ENCODE measurements at regions not wholly inside any gene's neighbourhood (a gene's known extent, or its start where the extent isn't known, plus 50 kb on each side); places are given as distances from the start of the nearest gene placed in this dataset.

DNA sequence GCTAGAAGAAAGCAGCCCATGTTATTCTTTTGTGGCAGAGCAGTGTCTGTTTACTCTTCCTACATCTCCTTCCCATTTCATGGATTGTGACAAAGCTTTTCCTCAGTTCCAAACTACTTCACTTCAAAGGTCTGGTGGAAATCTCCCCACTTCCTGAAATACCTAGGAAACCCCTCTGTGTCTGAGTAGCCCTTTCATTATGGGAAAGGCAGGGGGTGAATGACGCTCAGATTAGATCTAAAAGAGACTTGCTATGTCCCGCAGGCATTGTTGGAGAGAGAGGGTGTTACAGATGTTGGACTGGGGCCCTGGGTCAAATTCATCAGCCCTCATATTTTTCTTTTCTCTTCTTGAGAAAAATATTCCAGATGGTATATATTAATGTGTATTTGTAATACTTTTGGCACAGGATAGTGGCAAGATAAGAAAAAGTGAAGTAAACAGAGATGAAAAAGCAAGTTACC lies 675.0 kb downstream of the IRS1 start:
- Histone ChIP-seq H3K9me2 (ENCODE audit: low read depth, low read length) (no peaks in the 10 kb centered on the region), H4K20me1 (ENCODE audit: insufficient read depth, low read length) (no peaks in the 10 kb centered on the region), H3F3A (ENCODE audit: insufficient read depth, low read length) (no peaks in the 10 kb centered on the region), H3K4me2 (ENCODE audit: low read length) (no peak overlapping the region), H3K27ac (ENCODE audit: low read depth, low read length, poor library complexity, severe bottlenecking) (no peak overlapping the region), H3K9ac (ENCODE audit: low read length) (no peak overlapping the region), H3K79me2 (ENCODE audit: insufficient read depth, low read length) (no peaks in the 10 kb centered on the region), H3K27me3 (ENCODE audit: insufficient read depth, low read length) (no peaks in the 10 kb centered on the region), H3K4me1 (ENCODE audit: insufficient read depth, low read length, severe bottlenecking) (no peaks in the 10 kb centered on the region), H3K4me3 (ENCODE audit: low read depth, low read length, poor library complexity, severe bottlenecking) (no peak overlapping the region), H3K9me3 (ENCODE audit: low read length) (no peaks in the 10 kb centered on the region), H3K36me3 (ENCODE audit: insufficient read depth, low read length) (no peaks in the 10 kb centered on the region), H2AFZ (ENCODE audit: low read length) (no peak overlapping the region)
- TF ChIP-seq CTCF (IDR thresholded peaks at IDR 0.05; ENCODE audit: low read length), result no peak

DNA sequence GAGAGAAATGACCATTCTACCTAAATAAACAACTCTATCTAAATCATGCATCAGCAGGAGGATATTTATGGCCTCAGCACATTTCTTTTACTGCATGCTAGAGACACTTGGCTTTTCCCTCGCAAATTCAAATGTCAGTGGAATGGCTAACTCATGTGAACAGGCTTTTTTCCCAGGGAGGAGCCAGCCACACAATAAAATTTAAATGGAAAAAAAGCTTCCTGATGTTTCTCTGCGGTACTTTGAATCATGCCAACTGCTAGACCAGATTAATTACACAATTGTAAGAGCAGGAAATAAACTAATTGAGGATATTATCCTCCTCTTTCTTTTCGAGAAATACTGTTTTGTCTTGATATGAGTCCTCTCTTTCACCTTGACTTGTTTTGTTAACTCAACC lies 676.3 kb downstream of the IRS1 start:
- no peak overlapping the region for H3K4me2 ChIP-seq (ENCODE audit: low read length)
- H3F3A ChIP-seq (ENCODE audit: insufficient read depth, low read length), result no peaks in the 10 kb centered on the region
- no peaks in the 10 kb centered on the region for H3K27me3 ChIP-seq (ENCODE audit: insufficient read depth, low read length)
- H3K36me3 ChIP-seq (ENCODE audit: insufficient read depth, low read length), result no peaks in the 10 kb centered on the region
- H3K4me1 ChIP-seq (ENCODE audit: insufficient read depth, low read length, severe bottlenecking), result no peaks in the 10 kb centered on the region
- H3K9me3 ChIP-seq (ENCODE audit: low read length), result no peaks in the 10 kb centered on the region
- no peak overlapping the region for H3K27ac ChIP-seq (ENCODE audit: low read depth, low read length, poor library complexity, severe bottlenecking)
- TF ChIP-seq CTCF (IDR thresholded peaks at IDR 0.05; ENCODE audit: low read length) (no peak), EZH2 (IDR thresholded peaks at IDR 0.05; ENCODE audit: borderline replicate concordance, low read length) (no peak)
- H4K20me1 ChIP-seq (ENCODE audit: insufficient read depth, low read length), result no peaks in the 10 kb centered on the region
- H2AFZ ChIP-seq (ENCODE audit: low read length), result no peak overlapping the region
- H3K79me2 ChIP-seq (ENCODE audit: insufficient read depth, low read length), result no peaks in the 10 kb centered on the region
- H3K9ac ChIP-seq (ENCODE audit: low read length), result no peak overlapping the region
- H3K4me3 ChIP-seq (ENCODE audit: low read depth, low read length, poor library complexity, severe bottlenecking), result no peak overlapping the region
- H3K9me2 ChIP-seq (ENCODE audit: low read depth, low read length), result no peaks in the 10 kb centered on the region

- H3K4me1 ChIP-seq (ENCODE audit: insufficient read depth, low read length, severe bottlenecking), result no peaks in the 10 kb centered on the region
- no peak for TF ChIP-seq EZH2 (IDR thresholded peaks at IDR 0.05; ENCODE audit: borderline replicate concordance, low read length)
- TF ChIP-seq CTCF (IDR thresholded peaks at IDR 0.05; ENCODE audit: low read length), result no peak
- H3K9ac ChIP-seq (ENCODE audit: low read length), result no peak overlapping the region
- no peaks in the 10 kb centered on the region for H3K27me3 ChIP-seq (ENCODE audit: insufficient read depth, low read length)
- no peak overlapping the region for H3K4me3 ChIP-seq (ENCODE audit: low read depth, low read length, poor library complexity, severe bottlenecking)
- no peaks in the 10 kb centered on the region for H3K36me3 ChIP-seq (ENCODE audit: insufficient read depth, low read length)
- no peak overlapping the region for H3K27ac ChIP-seq (ENCODE audit: low read depth, low read length, poor library complexity, severe bottlenecking)
- no peaks in the 10 kb centered on the region for H3K9me3 ChIP-seq (ENCODE audit: low read length)
- no peaks in the 10 kb centered on the region for H3F3A ChIP-seq (ENCODE audit: insufficient read depth, low read length)
- no peaks in the 10 kb centered on the region for H4K20me1 ChIP-seq (ENCODE audit: insufficient read depth, low read length)
- H3K4me2 ChIP-seq (ENCODE audit: low read length), result no peak overlapping the region
- no peaks in the 10 kb centered on the region for H3K9me2 ChIP-seq (ENCODE audit: low read depth, low read length)
- H3K79me2 ChIP-seq (ENCODE audit: insufficient read depth, low read length), result no peaks in the 10 kb centered on the region
- no peak overlapping the region for H2AFZ ChIP-seq (ENCODE audit: low read length)
These were observed 677.6 kb downstream of the IRS1 start for GRCh38 chr2:226122041-226122440.

Measured in OCI-LY1 (cell line).